H1 (cell line): ENCODE measurements at regions not wholly inside any gene's neighbourhood (a gene's known extent, or its start where the extent isn't known, plus 50 kb on each side); places are given as distances from the start of the nearest gene placed in this dataset.
A peak's percentile ranks its signal among the peaks of the same experiment; 100 is the strongest.

ENCODE experiments used
- CTCF ChIA-PET: fragments of 300-600 bp; sonication (Branson Sonifier 250); formaldehyde crosslinking; loops from one replicate; lab custom pipeline; 2021; ENCODE audit not compliant: partially characterized antibody; lab: Charles Lee
- POLR2A ChIA-PET: fragments of 300-600 bp; sonication (Branson Sonifier 250); formaldehyde crosslinking; loops from one replicate; lab custom pipeline; 2021; ENCODE audit warnings: inconsistent platforms; ENCODE audit not compliant: partially characterized antibody; lab: Charles Lee
- DNase-seq, 2 experiments: peaks; one replicate each; pipeline versions ENCODE4 v3.0.0 to v3.0.0-alpha.2; 2010 to 2022; ENCODE audit warnings: low spot score in 2 of 2, low read depth in 1 of 2, mixed read lengths in 1 of 2
- FAIRE-seq: peaks from 2 replicates; lab custom pipeline; 2011; peaks lifted over from hg19 to GRCh38; lab: Jason Lieb, UNC
- H2AFZ ChIP-seq: 2 replicates; pipeline ENCODE4 v1.8.1; 2012; ENCODE audit warnings: low read length, inconsistent platforms
- H2AK5ac ChIP-seq: 2 replicates; pipeline ENCODE4 v1.6.1; 2013; ENCODE audit warnings: low read depth, low read length
- H2BK120ac ChIP-seq: replicated peaks from 2 replicates; pipeline ENCODE3; 2013; ENCODE audit warnings: low read depth, low read length, inconsistent platforms
- H2BK12ac ChIP-seq: 2 replicates; pipeline ENCODE4 v1.6.1; 2013; ENCODE audit warnings: low read depth, low read length
- H2BK15ac ChIP-seq: 2 replicates; pipeline ENCODE4 v1.6.1; 2013; ENCODE audit warnings: low read length
- H2BK20ac ChIP-seq: 2 replicates; pipeline ENCODE4 v1.6.1; 2013; ENCODE audit warnings: low read length
- H2BK5ac ChIP-seq: 2 replicates; pipeline ENCODE4 v1.6.1; 2013; ENCODE audit warnings: low read depth, low read length
- H3K14ac ChIP-seq: 2 replicates; pipeline ENCODE4 v1.6.1; 2013; ENCODE audit warnings: inconsistent platforms; ENCODE audit not compliant: insufficient read length
- H3K18ac ChIP-seq: 2 replicates; pipeline ENCODE4 v1.6.1; 2013; ENCODE audit warnings: low read length; ENCODE audit errors: extremely low read depth
- H3K23ac ChIP-seq: 2 replicates; pipeline ENCODE4 v1.6.1; 2013; ENCODE audit warnings: inconsistent platforms; ENCODE audit not compliant: insufficient read length
- H3K23me2 ChIP-seq: 2 replicates; pipeline ENCODE4 v1.6.1; 2013; ENCODE audit warnings: low read depth, low read length
- H3K27ac ChIP-seq: 2 replicates; pipeline ENCODE4 v1.6.1; 2011; ENCODE audit warnings: low read depth, low read length, inconsistent platforms
- H3K27me3 ChIP-seq, 4 experiments: replicated peaks in 1 of 4; 1 replicate in 1 of 4; 2 replicates in 3 of 4; pipeline versions ENCODE4 v1.6.1 to v1.8.1; 2011 to 2013; ENCODE audit warnings: low read length in 3 of 4, mild to moderate bottlenecking in 3 of 4, inconsistent platforms in 2 of 4, mixed read lengths in 2 of 4, moderate library complexity in 1 of 4; ENCODE audit not compliant: control insufficient read depth in 3 of 4, insufficient read depth in 3 of 4; ENCODE audit errors: extremely low read depth in 1 of 4
- H3K36me3 ChIP-seq, 4 experiments: 2 replicates each; pipeline versions ENCODE4 v1.6.1 to v1.8.1; 2011 to 2013; ENCODE audit warnings: mild to moderate bottlenecking in 4 of 4, low read length in 3 of 4, moderate library complexity in 2 of 4, control low read depth in 1 of 4, inconsistent platforms in 1 of 4; ENCODE audit not compliant: insufficient read depth in 4 of 4, control insufficient read depth in 2 of 4
- H3K4ac ChIP-seq: replicated peaks from 2 replicates; pipeline ENCODE3; 2013; ENCODE audit warnings: low read length, low read depth, mixed read lengths, inconsistent platforms; ENCODE audit not compliant: insufficient read length
- H3K4me1 ChIP-seq, 4 experiments: replicated peaks in 1 of 4; 1 replicate in 1 of 4; 2 replicates in 3 of 4; pipeline versions ENCODE4 v1.6.1 to v1.8.1; 2011 to 2013; ENCODE audit warnings: low read length in 3 of 4, inconsistent platforms in 2 of 4, mixed read lengths in 1 of 4; ENCODE audit not compliant: insufficient read depth in 4 of 4, control insufficient read depth in 3 of 4
- H3K4me2 ChIP-seq, 2 experiments: 2 replicates each; pipeline versions ENCODE4 v1.6.1 to v1.8.1; 2011 to 2013; ENCODE audit warnings: low read depth in 2 of 2, low read length in 2 of 2, control low read depth in 1 of 2, inconsistent platforms in 1 of 2, mild to moderate bottlenecking in 1 of 2; ENCODE audit not compliant: insufficient read depth in 1 of 2
- H3K4me3 ChIP-seq, 4 experiments: fragments of 200-600, 300-600 bp in 1 of 4; sonication (generic), shearing (Covaris generic), sonication (Bioruptor Twin) in 1 of 4; 2 replicates each; pipeline versions ENCODE4 v1.5.1 to v1.8.1; 2011 to 2016; ENCODE audit warnings: low read length in 4 of 4, low read depth in 3 of 4, control low read depth in 2 of 4, inconsistent platforms in 2 of 4, mild to moderate bottlenecking in 2 of 4, mixed read lengths in 1 of 4, moderate library complexity in 1 of 4; ENCODE audit not compliant: insufficient read depth in 2 of 4; ENCODE audit errors: extremely low read depth in 1 of 4
- H3K56ac ChIP-seq: replicated peaks from 2 replicates; pipeline ENCODE3; 2013; ENCODE audit warnings: low read depth, mild to moderate bottlenecking, mixed read lengths, low read length, inconsistent platforms; ENCODE audit not compliant: insufficient read length
- H3K79me1 ChIP-seq: 2 replicates; pipeline ENCODE4 v1.6.1; 2013; ENCODE audit warnings: low read depth, low read length, control low read depth
- H3K79me2 ChIP-seq, 2 experiments: 2 replicates each; pipeline versions ENCODE4 v1.6.1 to v1.8.1; 2012 to 2013; ENCODE audit warnings: low read length in 2 of 2, mild to moderate bottlenecking in 2 of 2, inconsistent platforms in 1 of 2; ENCODE audit not compliant: insufficient read depth in 2 of 2, control insufficient read depth in 1 of 2
- H3K9ac ChIP-seq, 4 experiments: replicated peaks in 1 of 4; 1 replicate in 1 of 4; 2 replicates in 3 of 4; pipeline versions ENCODE4 v1.6.1 to v1.8.1; 2011 to 2013; ENCODE audit warnings: low read depth in 3 of 4, low read length in 3 of 4, control low read depth in 2 of 4, mild to moderate bottlenecking in 2 of 4, moderate library complexity in 2 of 4, inconsistent platforms in 1 of 4; ENCODE audit errors: extremely low read depth in 1 of 4
- H3K9me3 ChIP-seq, 2 experiments: 2 replicates each; pipeline versions ENCODE4 v1.6.1 to v1.8.1; 2012 to 2013; ENCODE audit warnings: mild to moderate bottlenecking in 2 of 2, moderate library complexity in 2 of 2, control low read depth in 1 of 2, inconsistent platforms in 1 of 2, low read depth in 1 of 2, low read length in 1 of 2, mixed read lengths in 1 of 2; ENCODE audit not compliant: insufficient read depth in 2 of 2
- H4K20me1 ChIP-seq, 2 experiments: replicated peaks in 1 of 2; 2 replicates each; pipeline versions ENCODE3 to v1.8.1; 2011 to 2013; ENCODE audit warnings: inconsistent platforms in 2 of 2, low read length in 2 of 2, mild to moderate bottlenecking in 1 of 2; ENCODE audit not compliant: insufficient read depth in 2 of 2, control insufficient read depth in 1 of 2
- H4K5ac ChIP-seq: 2 replicates; pipeline ENCODE4 v1.6.1; 2013; ENCODE audit warnings: low read length, low read depth, mixed read lengths, inconsistent platforms; ENCODE audit not compliant: insufficient read length
- H4K8ac ChIP-seq: 2 replicates; pipeline ENCODE4 v1.8.0; 2013; ENCODE audit warnings: mild to moderate bottlenecking, moderate library complexity, low read length, inconsistent platforms; ENCODE audit not compliant: insufficient read depth; ENCODE audit errors: extremely low read depth
- H4K91ac ChIP-seq: replicated peaks from 2 replicates; pipeline ENCODE3; 2013; ENCODE audit warnings: low read length, mixed read lengths, inconsistent platforms; ENCODE audit not compliant: insufficient read length
- BACH1 ChIP-seq: IDR thresholded peaks from 2 replicates; pipeline ENCODE4 v1.6.1; 2012; ENCODE audit warnings: low read length, improper control_type of control experiment
- CHD2 ChIP-seq: IDR thresholded peaks from 2 replicates; pipeline ENCODE4 v1.6.1; 2012; ENCODE audit warnings: low read length, improper control_type of control experiment
- CTBP2 ChIP-seq: IDR thresholded peaks from 2 replicates; pipeline ENCODE4 v1.7.0; 2011; ENCODE audit warnings: borderline replicate concordance, mild to moderate bottlenecking, moderate library complexity, mixed read lengths, low read length; ENCODE audit not compliant: insufficient read depth, insufficient read length
- E2F6 ChIP-seq: IDR thresholded peaks from 2 replicates; pipeline ENCODE4 v1.6.1; 2012; ENCODE audit warnings: inconsistent platforms
- EGR1 ChIP-seq: IDR thresholded peaks from 2 replicates; pipeline ENCODE4 v1.6.1; 2011; ENCODE audit warnings: low read depth, low read length, borderline replicate concordance
- MAFK ChIP-seq: IDR thresholded peaks from 2 replicates; pipeline ENCODE4 v1.6.1; 2012; ENCODE audit warnings: low read depth, mild to moderate bottlenecking, improper control_type of control experiment, low read length
- MAX ChIP-seq: IDR thresholded peaks from 2 replicates; pipeline ENCODE4 v1.6.1; 2012; ENCODE audit warnings: inconsistent platforms
- PHF8 ChIP-seq: fragments of 200-600 bp; sonication (generic); conservative IDR thresholded peaks from 2 replicates; pipeline ENCODE4 v1.7.1; 2012; ENCODE audit warnings: low read depth, mild to moderate bottlenecking, inconsistent platforms, low read length, moderate library complexity
- RFX5 ChIP-seq: IDR thresholded peaks from 2 replicates; pipeline ENCODE4 v1.6.1; 2011; ENCODE audit warnings: low read depth, low read length, improper control_type of control experiment, borderline replicate concordance
- SIRT6 ChIP-seq: IDR thresholded peaks from one replicate; pipeline ENCODE4 v1.7.1; 2012; ENCODE audit warnings: low read length, inconsistent platforms
- SP4 ChIP-seq: IDR thresholded peaks from 2 replicates; pipeline ENCODE4 v1.6.1; 2012; ENCODE audit warnings: low read length, inconsistent platforms
- TAF7 ChIP-seq: optimal IDR thresholded peaks from 2 replicates; pipeline ENCODE3; 2011; ENCODE audit warnings: low read depth, mild to moderate bottlenecking, inconsistent platforms, low read length, moderate library complexity, borderline replicate concordance
- ZNF274 ChIP-seq: IDR thresholded peaks from 2 replicates; pipeline ENCODE4 v1.7.0; 2012; ENCODE audit warnings: low read length, borderline replicate concordance; ENCODE audit errors: extremely low read depth
- WGBS, 2 experiments: shearing (Covaris generic) in 1 of 2; methylation state at CpG; one replicate each; pipeline versions ENCODE4 v1.1.6 to v1.1.7; 2013 to 2015; ENCODE audit warnings: low lambda C conversion rate in 2 of 2, mixed read lengths in 2 of 2, inconsistent platforms in 1 of 2, low coverage in 1 of 2, missing lambda C conversion rate in 1 of 2; ENCODE audit not compliant: insufficient replicate concordance in 2 of 2, insufficient coverage in 1 of 2, insufficient read length in 1 of 2; ENCODE audit errors: extremely low coverage in 1 of 2, missing lambda C conversion rate in 1 of 2; 5-methylcytosine and 5-hydroxymethylcytosine counted together

- no peak overlapping the region for H3K23ac ChIP-seq
- H3K4ac ChIP-seq, result no peak overlapping the region
- 0 out of 4 replicates have a peak, but pooled peaks cover 0 to 2% of the 10 kb centered on the region in 2 experiments for H3K9me3 ChIP-seq
- no peak for TF ChIP-seq ZNF274
- no peak for TF ChIP-seq TAF7
- TF ChIP-seq EGR1, result no peak
- no peak for TF ChIP-seq RFX5
- no peak for TF ChIP-seq E2F6
- no peak for TF ChIP-seq SIRT6
- no peak for TF ChIP-seq PHF8
- no peak for TF ChIP-seq SP4
- no peak for TF ChIP-seq CHD2
- no peak for TF ChIP-seq MAX
- TF ChIP-seq BACH1, result no peak
- TF ChIP-seq MAFK, result no peak
- no peak for TF ChIP-seq CTBP2
- no peak overlapping the region for H2BK15ac ChIP-seq
- H3K4me2 ChIP-seq, result no peak overlapping the region
- H2BK12ac ChIP-seq, result no peak overlapping the region
- H3K23me2 ChIP-seq, result no peaks in the 10 kb centered on the region
- H2AFZ ChIP-seq, result 0 out of 2 replicates have a peak overlapping the region, but pooled peaks have one; percentile 34
- H3K79me2 ChIP-seq, result no peaks in the 10 kb centered on the region
- no peaks in the 10 kb centered on the region for H3K36me3 ChIP-seq
- H3K14ac ChIP-seq, result no peak overlapping the region
- no peak overlapping the region for H4K91ac ChIP-seq
- no peak overlapping the region for H3K4me3 ChIP-seq
- ChIA-PET CTCF (interaction anchor here (1.2 kb wide), 1 partner anchor 15 kb away, joined by 5 read pairs; no protein-coding TSS in a partner anchor), POLR2A (interaction anchor here (0.6 kb wide), 1 partner anchor 63 kb away, joined by 3 read pairs; no protein-coding TSS in a partner anchor)
- no peak overlapping the region for H2BK20ac ChIP-seq
- no peaks in the 10 kb centered on the region for H4K20me1 ChIP-seq
- H3K79me1 ChIP-seq, result no peaks in the 10 kb centered on the region
- no peak overlapping the region for H2AK5ac ChIP-seq
- no peak overlapping the region for H3K56ac ChIP-seq
- 91% methylated on average over 5 of the region's 5 CpGs; no CpG with 5 or more reads in 1 of the 2 experiments for WGBS, 2 experiments
- H4K8ac ChIP-seq, result no peak overlapping the region
- H2BK120ac ChIP-seq, result no peak overlapping the region
- no peaks in the 10 kb centered on the region; a peak in 1 of 7 replicates for H3K4me1 ChIP-seq
- FAIRE-seq (no peak), DNase-seq (no peak)
- no peaks in the 10 kb centered on the region for H3K27me3 ChIP-seq
- no peak overlapping the region for H2BK5ac ChIP-seq
- no peak overlapping the region for H3K9ac ChIP-seq
- no peak overlapping the region for H4K5ac ChIP-seq
- no peak overlapping the region for H3K27ac ChIP-seq
- no peak overlapping the region for H3K18ac ChIP-seq
Observed at GRCh38 chr1:244191581-244191980, 140.5 kb downstream of the ZBTB18 start.
